HCT116 (cell line): ENCODE measurements at regions not wholly inside any gene's neighbourhood (a gene's known extent, or its start where the extent isn't known, plus 50 kb on each side); places are given as distances from the start of the nearest gene placed in this dataset.

Experiments
- ATAC-seq: fragments of 200-7000 bp; cut with Tn5 transposase; 2 replicates; pipeline ENCODE4 v1.9.1; 2020; ENCODE audit warnings: mild to moderate bottlenecking, moderate library complexity
- BruUV-seq: library from RNA; stranded (reverse); fragments of 400-500 nt; replicated peaks from 2 replicates; lab custom pipeline; 2021; lab: Mats Ljungman, UMichigan
- CTCF ChIA-PET: fragments of 300-600 bp; sonication (Branson Sonifier 250); formaldehyde crosslinking; loops from one replicate; lab custom pipeline; 2021; ENCODE audit warnings: antibody characterized with exemption; lab: Charles Lee
- POLR2A ChIA-PET: fragments of 300-600, 350-600 bp; sonication (Branson Sonifier 250); formaldehyde crosslinking; loops from one replicate; lab custom pipeline; 2021; ENCODE audit warnings: antibody characterized with exemption; lab: Charles Lee
- RAD21 ChIA-PET, 2 experiments: fragments of 300-600 bp; sonication (Branson Sonifier 250); formaldehyde crosslinking; loops; one replicate each; lab custom pipeline; 2023; ENCODE audit warnings: low total read pairs in 2 of 2; ENCODE audit not compliant: uncharacterized antibody in 2 of 2, unreplicated experiment in 2 of 2, low non-redundant PET in 1 of 2; lab: Charles Lee
- DNase-seq: peaks from one replicate; pipeline ENCODE4 v3.0.0-alpha.2; 2010; ENCODE audit warnings: low read depth, low spot score
- H2AFZ ChIP-seq: fragments of 200-600 bp; shearing (Covaris generic), sonication (generic); 2 replicates; pipeline ENCODE4 v1.6.1; 2017; ENCODE audit warnings: low read depth, mixed run types, mixed read lengths, antibody characterized with exemption, low read length; ENCODE audit not compliant: poor library complexity, severe bottlenecking
- H3K27ac ChIP-seq: 2 replicates; pipeline ENCODE4 v1.5.1; 2012; ENCODE audit warnings: low read depth, low read length
- H3K27me3 ChIP-seq: fragments of 200-600 bp; sonication (generic); 2 replicates; pipeline ENCODE4 v1.6.1; 2016; ENCODE audit warnings: mixed run types, low read length, mixed read lengths; ENCODE audit not compliant: insufficient read depth
- H3K36me3 ChIP-seq, 2 experiments: fragments of 200-500 bp in 1 of 2; fragments of 200-600 bp in 1 of 2; sonication (Bioruptor generic) in 1 of 2; sonication (generic) in 1 of 2; 2 replicates each; pipeline versions ENCODE4 v1.5.1 to v1.6.1; 2014 to 2016; ENCODE audit warnings: low read length in 2 of 2, inconsistent platforms in 1 of 2, mixed read lengths in 1 of 2, mixed run types in 1 of 2; ENCODE audit not compliant: insufficient read depth in 2 of 2, control insufficient read depth in 1 of 2
- H3K4me1 ChIP-seq, 2 experiments: fragments of 200-600 bp in 1 of 2; sonication (generic) in 1 of 2; 2 replicates each; pipeline versions ENCODE4 v1.5.1 to v1.6.1; 2012 to 2017; ENCODE audit warnings: low read length in 2 of 2, inconsistent platforms in 1 of 2, mild to moderate bottlenecking in 1 of 2, mixed read lengths in 1 of 2, mixed run types in 1 of 2, moderate library complexity in 1 of 2; ENCODE audit not compliant: insufficient read depth in 2 of 2, control insufficient read depth in 1 of 2
- H3K4me2 ChIP-seq: fragments of 200-600 bp; sonication (generic); 2 replicates; pipeline ENCODE4 v1.6.1; 2017; ENCODE audit warnings: mixed run types, low read length, mixed read lengths
- H3K4me3 ChIP-seq, 2 experiments: fragments of 200-600 bp in 1 of 2; sonication (generic) in 1 of 2; replicated peaks in 1 of 2; 2 replicates each; pipeline ENCODE4 v1.5.1; 2011 to 2016; ENCODE audit warnings: low read length in 2 of 2, control low read depth in 1 of 2, low read depth in 1 of 2, mild to moderate bottlenecking in 1 of 2, mixed read lengths in 1 of 2, mixed run types in 1 of 2
- H3K79me2 ChIP-seq: fragments of 200-600 bp; sonication (generic); 2 replicates; pipeline ENCODE4 v1.6.1; 2017; ENCODE audit warnings: mild to moderate bottlenecking, mixed run types, low read length, moderate library complexity, mixed read lengths; ENCODE audit not compliant: insufficient read depth
- H3K9ac ChIP-seq: fragments of 200-600 bp; sonication (generic); 2 replicates; pipeline ENCODE4 v1.6.1; 2016; ENCODE audit warnings: low read length, mixed read lengths
- H3K9me2 ChIP-seq: fragments of 200-600 bp; sonication (generic), shearing (Covaris generic); 2 replicates; pipeline ENCODE4 v1.6.1; 2017; ENCODE audit warnings: mixed run types, mild to moderate bottlenecking, moderate library complexity; ENCODE audit not compliant: insufficient read depth
- H3K9me3 ChIP-seq, 2 experiments: fragments of 200-500 bp in 1 of 2; fragments of 200-600 bp in 1 of 2; sonication (Bioruptor generic) in 1 of 2; sonication (generic) in 1 of 2; 2 replicates each; pipeline ENCODE4 v1.6.1; 2014 to 2017; ENCODE audit warnings: low read length in 2 of 2, mixed read lengths in 2 of 2, inconsistent platforms in 1 of 2, low read depth in 1 of 2, mild to moderate bottlenecking in 1 of 2, mixed run types in 1 of 2, moderate library complexity in 1 of 2; ENCODE audit not compliant: control insufficient read depth in 1 of 2, insufficient read depth in 1 of 2
- H4K20me1 ChIP-seq: fragments of 200-600 bp; sonication (generic), shearing (Covaris generic); 2 replicates; pipeline ENCODE4 v1.6.1; 2017; ENCODE audit warnings: mixed run types, mild to moderate bottlenecking, moderate library complexity; ENCODE audit not compliant: insufficient read depth
- CBX3 ChIP-seq: IDR thresholded peaks from 2 replicates; pipeline ENCODE4 v1.6.1; 2012; ENCODE audit warnings: low read depth
- CEBPB ChIP-seq: IDR thresholded peaks from 2 replicates; pipeline ENCODE4 v1.6.1; 2012; ENCODE audit warnings: low read depth
- ELF1 ChIP-seq: IDR thresholded peaks from 2 replicates; pipeline ENCODE4 v1.6.1; 2012; ENCODE audit warnings: low read depth, borderline replicate concordance
- FOSL1 ChIP-seq: IDR thresholded peaks from 2 replicates; pipeline ENCODE4 v1.6.1; 2012; ENCODE audit warnings: low read depth
- JUND ChIP-seq: IDR thresholded peaks from 2 replicates; pipeline ENCODE4 v1.6.1; 2012
- POLR2AphosphoS5 ChIP-seq: IDR thresholded peaks from 2 replicates; pipeline ENCODE4 v1.6.1; 2011; ENCODE audit warnings: mild to moderate bottlenecking, low read depth, low read length, moderate library complexity
- RAD21 ChIP-seq: IDR thresholded peaks from 2 replicates; pipeline ENCODE4 v1.6.1; 2012; ENCODE audit warnings: low read depth, mild to moderate bottlenecking
- SIN3A ChIP-seq: IDR thresholded peaks from 2 replicates; pipeline ENCODE4 v1.6.1; 2012; ENCODE audit warnings: low read depth
- TCF7L2 ChIP-seq: IDR thresholded peaks from 2 replicates; pipeline ENCODE4 v1.7.0; 2011; ENCODE audit warnings: borderline replicate concordance, inconsistent platforms; ENCODE audit not compliant: insufficient read depth, insufficient read length; ENCODE audit errors: extremely low read depth
- ZFX ChIP-seq: fragments of 450-650 bp; IDR thresholded peaks from 2 replicates; pipeline ENCODE4 v1.6.1; 2017
- intact Hi-C: fragments of 100-400 bp; cut with micrococcal nuclease; formaldehyde crosslinking; loops from 2 replicates; pipeline ENCODE4 v1.10.0; 2022
- TF ChIP-seq, protein P1 (sequence below), 3 experiments: fragments of 200-600 bp in 1 of 3; sonication (generic) in 1 of 3; IDR thresholded peaks in 2 of 3; conservative IDR thresholded peaks in 1 of 3; 2 replicates each; pipeline ENCODE4 v1.5.1; 2012 to 2017; ENCODE audit warnings: low read depth in 2 of 3, low read length in 2 of 3, antibody characterized with exemption in 1 of 3, borderline replicate concordance in 1 of 3, control low read depth in 1 of 3, mild to moderate bottlenecking in 1 of 3, mixed read lengths in 1 of 3, mixed run types in 1 of 3, moderate library complexity in 1 of 3; ENCODE audit not compliant: insufficient read depth in 1 of 3
- TF ChIP-seq, protein P2 (sequence below): IDR thresholded peaks from 2 replicates; pipeline ENCODE4 v1.6.1; 2012
- TF ChIP-seq, protein P3 (sequence below): IDR thresholded peaks from 2 replicates; pipeline ENCODE4 v1.6.1; 2011; ENCODE audit warnings: mild to moderate bottlenecking, low read length, moderate library complexity; ENCODE audit not compliant: insufficient replicate concordance; ENCODE audit errors: extremely low read depth
- TF ChIP-seq, protein P4 (sequence below): IDR thresholded peaks from 2 replicates; pipeline ENCODE4 v1.6.1; 2012; ENCODE audit warnings: low read depth

DNA sequence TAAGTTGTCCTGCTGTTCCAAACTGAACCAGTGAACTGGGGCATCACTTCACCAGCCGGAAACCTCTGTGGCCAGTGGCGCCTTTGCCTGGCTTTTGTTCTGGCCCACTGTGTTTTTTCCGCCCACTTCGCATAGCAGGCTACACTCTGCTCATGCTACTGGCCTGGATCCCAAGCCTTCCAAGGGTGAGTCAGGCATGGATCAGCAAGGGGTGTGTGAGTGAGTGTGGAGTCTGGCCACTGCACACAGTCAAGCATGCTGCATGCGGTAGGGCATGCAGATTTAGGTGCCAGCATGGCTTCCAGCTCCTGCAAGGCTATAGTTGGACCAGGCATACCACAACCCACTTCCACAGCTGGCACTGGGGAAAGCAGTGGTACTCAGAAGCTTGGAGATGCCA is 1967.9 kb downstream of the C4orf33 start (continued):
- TF ChIP-seq, protein P1, sequence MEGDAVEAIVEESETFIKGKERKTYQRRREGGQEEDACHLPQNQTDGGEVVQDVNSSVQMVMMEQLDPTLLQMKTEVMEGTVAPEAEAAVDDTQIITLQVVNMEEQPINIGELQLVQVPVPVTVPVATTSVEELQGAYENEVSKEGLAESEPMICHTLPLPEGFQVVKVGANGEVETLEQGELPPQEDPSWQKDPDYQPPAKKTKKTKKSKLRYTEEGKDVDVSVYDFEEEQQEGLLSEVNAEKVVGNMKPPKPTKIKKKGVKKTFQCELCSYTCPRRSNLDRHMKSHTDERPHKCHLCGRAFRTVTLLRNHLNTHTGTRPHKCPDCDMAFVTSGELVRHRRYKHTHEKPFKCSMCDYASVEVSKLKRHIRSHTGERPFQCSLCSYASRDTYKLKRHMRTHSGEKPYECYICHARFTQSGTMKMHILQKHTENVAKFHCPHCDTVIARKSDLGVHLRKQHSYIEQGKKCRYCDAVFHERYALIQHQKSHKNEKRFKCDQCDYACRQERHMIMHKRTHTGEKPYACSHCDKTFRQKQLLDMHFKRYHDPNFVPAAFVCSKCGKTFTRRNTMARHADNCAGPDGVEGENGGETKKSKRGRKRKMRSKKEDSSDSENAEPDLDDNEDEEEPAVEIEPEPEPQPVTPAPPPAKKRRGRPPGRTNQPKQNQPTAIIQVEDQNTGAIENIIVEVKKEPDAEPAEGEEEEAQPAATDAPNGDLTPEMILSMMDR (IDR thresholded peaks at IDR 0.05 in 2 of 3, conservative IDR thresholded peaks at IDR 0.05 in 1 of 3; ENCODE audit: borderline replicate concordance in 1 of 3, insufficient read depth in 1 of 3, low read depth in 2 of 3, low read length in 2 of 3) = no peak
- TF ChIP-seq, protein P2, sequence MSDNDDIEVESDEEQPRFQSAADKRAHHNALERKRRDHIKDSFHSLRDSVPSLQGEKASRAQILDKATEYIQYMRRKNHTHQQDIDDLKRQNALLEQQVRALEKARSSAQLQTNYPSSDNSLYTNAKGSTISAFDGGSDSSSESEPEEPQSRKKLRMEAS = no peak
- TF ChIP-seq SIN3A (no peak), CEBPB (no peak)
- TF ChIP-seq, all 23 proteins: peak for 0

DNA sequence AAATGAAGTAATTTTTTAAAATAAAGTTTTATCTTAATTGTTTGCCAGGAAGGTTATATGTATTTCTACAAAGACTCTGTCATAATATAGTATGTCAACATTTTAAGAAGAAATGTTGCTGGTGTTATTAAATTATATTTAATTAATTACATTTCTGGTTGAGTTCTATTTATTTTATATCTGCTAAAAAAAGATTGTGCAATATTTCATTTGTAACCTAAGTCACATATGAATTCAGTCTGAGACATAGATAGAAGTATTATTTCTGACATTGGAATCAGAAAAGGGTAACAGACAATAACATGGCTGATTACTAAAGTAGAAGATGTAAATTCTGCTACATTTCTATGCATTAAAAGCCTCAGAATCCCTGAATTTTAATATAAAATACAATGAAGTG is 1985.1 kb downstream of the C4orf33 start:
- CTCF ChIA-PET = no interaction called here
- no peaks in the 10 kb centered on the region for H3K36me3 ChIP-seq
- no peaks in the 10 kb centered on the region for H3K9me3 ChIP-seq
- no peak for TF ChIP-seq ZFX
- TF ChIP-seq ELF1 = no peak
- no peak for TF ChIP-seq CEBPB
- no peak for TF ChIP-seq CBX3
- no peak for TF ChIP-seq TCF7L2
- TF ChIP-seq FOSL1 = no peak
- no peak for TF ChIP-seq POLR2AphosphoS5
- TF ChIP-seq, protein P3, sequence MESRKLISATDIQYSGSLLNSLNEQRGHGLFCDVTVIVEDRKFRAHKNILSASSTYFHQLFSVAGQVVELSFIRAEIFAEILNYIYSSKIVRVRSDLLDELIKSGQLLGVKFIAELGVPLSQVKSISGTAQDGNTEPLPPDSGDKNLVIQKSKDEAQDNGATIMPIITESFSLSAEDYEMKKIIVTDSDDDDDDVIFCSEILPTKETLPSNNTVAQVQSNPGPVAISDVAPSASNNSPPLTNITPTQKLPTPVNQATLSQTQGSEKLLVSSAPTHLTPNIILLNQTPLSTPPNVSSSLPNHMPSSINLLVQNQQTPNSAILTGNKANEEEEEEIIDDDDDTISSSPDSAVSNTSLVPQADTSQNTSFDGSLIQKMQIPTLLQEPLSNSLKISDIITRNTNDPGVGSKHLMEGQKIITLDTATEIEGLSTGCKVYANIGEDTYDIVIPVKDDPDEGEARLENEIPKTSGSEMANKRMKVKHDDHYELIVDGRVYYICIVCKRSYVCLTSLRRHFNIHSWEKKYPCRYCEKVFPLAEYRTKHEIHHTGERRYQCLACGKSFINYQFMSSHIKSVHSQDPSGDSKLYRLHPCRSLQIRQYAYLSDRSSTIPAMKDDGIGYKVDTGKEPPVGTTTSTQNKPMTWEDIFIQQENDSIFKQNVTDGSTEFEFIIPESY = no peak
- no peak for TF ChIP-seq JUND
- TF ChIP-seq RAD21 = no peak
- TF ChIP-seq SIN3A = no peak
- TF ChIP-seq, protein P2 = no peak
- TF ChIP-seq, protein P4, sequence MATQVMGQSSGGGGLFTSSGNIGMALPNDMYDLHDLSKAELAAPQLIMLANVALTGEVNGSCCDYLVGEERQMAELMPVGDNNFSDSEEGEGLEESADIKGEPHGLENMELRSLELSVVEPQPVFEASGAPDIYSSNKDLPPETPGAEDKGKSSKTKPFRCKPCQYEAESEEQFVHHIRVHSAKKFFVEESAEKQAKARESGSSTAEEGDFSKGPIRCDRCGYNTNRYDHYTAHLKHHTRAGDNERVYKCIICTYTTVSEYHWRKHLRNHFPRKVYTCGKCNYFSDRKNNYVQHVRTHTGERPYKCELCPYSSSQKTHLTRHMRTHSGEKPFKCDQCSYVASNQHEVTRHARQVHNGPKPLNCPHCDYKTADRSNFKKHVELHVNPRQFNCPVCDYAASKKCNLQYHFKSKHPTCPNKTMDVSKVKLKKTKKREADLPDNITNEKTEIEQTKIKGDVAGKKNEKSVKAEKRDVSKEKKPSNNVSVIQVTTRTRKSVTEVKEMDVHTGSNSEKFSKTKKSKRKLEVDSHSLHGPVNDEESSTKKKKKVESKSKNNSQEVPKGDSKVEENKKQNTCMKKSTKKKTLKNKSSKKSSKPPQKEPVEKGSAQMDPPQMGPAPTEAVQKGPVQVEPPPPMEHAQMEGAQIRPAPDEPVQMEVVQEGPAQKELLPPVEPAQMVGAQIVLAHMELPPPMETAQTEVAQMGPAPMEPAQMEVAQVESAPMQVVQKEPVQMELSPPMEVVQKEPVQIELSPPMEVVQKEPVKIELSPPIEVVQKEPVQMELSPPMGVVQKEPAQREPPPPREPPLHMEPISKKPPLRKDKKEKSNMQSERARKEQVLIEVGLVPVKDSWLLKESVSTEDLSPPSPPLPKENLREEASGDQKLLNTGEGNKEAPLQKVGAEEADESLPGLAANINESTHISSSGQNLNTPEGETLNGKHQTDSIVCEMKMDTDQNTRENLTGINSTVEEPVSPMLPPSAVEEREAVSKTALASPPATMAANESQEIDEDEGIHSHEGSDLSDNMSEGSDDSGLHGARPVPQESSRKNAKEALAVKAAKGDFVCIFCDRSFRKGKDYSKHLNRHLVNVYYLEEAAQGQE = no peak
- TF ChIP-seq, all 23 proteins: peak for 0
- H2AFZ ChIP-seq = no peak overlapping the region
- ChIA-PET POLR2A (no interaction called here), RAD21 (no interaction called here)
- H3K4me1 ChIP-seq = no peaks in the 10 kb centered on the region
- ATAC-seq = no peak
- H3K9me2 ChIP-seq = no peaks in the 10 kb centered on the region
- no peaks in the 10 kb centered on the region for H4K20me1 ChIP-seq
- no peak overlapping the region for H3K9ac ChIP-seq
- H3K4me3 ChIP-seq = no peak overlapping the region
- no peak overlapping the region for H3K27ac ChIP-seq
- DNase-seq = no peak
- no peaks in the 10 kb centered on the region for H3K79me2 ChIP-seq
- no peaks in the 10 kb centered on the region for H3K27me3 ChIP-seq
- no TSS peak for BruUV-seq
- H3K4me2 ChIP-seq = no peak overlapping the region
- intact Hi-C loops = loop anchor here (10.0 kb wide), 2 partner anchors 336 to 1716 kb away; no protein-coding TSS in a partner anchor
